Suprapubic skin (tissue), 4 donors: ENCODE measurements at regions not wholly inside any gene's neighbourhood (a gene's known extent, or its start where the extent isn't known, plus 50 kb on each side); places are given as distances from the start of the nearest gene placed in this dataset.

Experiments
- DNase-seq, 2 donors: peaks; one replicate each; pipeline ENCODE4 v3.0.0-alpha.2; 2019; ENCODE audit warnings: low spot score in 2 of 2
- H3K27ac ChIP-seq: fragments of 200-600 bp; sonication (generic); one replicate; pipeline ENCODE4 v1.5.1; 2019
- H3K27me3 ChIP-seq: fragments of 200-600 bp; sonication (generic); one replicate; pipeline ENCODE4 v1.5.1; 2019
- H3K36me3 ChIP-seq: fragments of 200-600 bp; sonication (generic); one replicate; pipeline ENCODE4 v1.5.1; 2019
- H3K4me1 ChIP-seq: fragments of 200-600 bp; sonication (generic); one replicate; pipeline ENCODE4 v1.5.1; 2019
- H3K4me3 ChIP-seq: fragments of 200-600 bp; sonication (generic); one replicate; pipeline ENCODE4 v1.5.1; 2019; ENCODE audit warnings: mild to moderate bottlenecking
- H3K9me3 ChIP-seq: fragments of 200-600 bp; sonication (generic); one replicate; pipeline ENCODE4 v1.5.1; 2019
- EP300 ChIP-seq: sonication (generic); formaldehyde crosslinking; IDR thresholded peaks from one replicate; pipeline ENCODE4 v1.6.1; 2017; ENCODE audit warnings: antibody characterized with exemption
- POLR2A ChIP-seq, 2 donors: fragments of 450-650 bp; IDR thresholded peaks; one replicate each; pipeline ENCODE4 v1.6.1; 2017; ENCODE audit warnings: antibody characterized with exemption in 2 of 2, mild to moderate bottlenecking in 2 of 2, moderate library complexity in 2 of 2
- POLR2AphosphoS5 ChIP-seq, 3 donors: sonication (generic); formaldehyde crosslinking; IDR thresholded peaks; one replicate each; pipeline ENCODE4 v1.6.1; 2017; ENCODE audit warnings: antibody characterized with exemption in 3 of 3
- WGBS: methylation state at CpG from one replicate; pipeline ENCODE4 v1.1.5; 2018; 5-methylcytosine and 5-hydroxymethylcytosine counted together
- TF ChIP-seq, protein P1 (sequence below), 2 donors: fragments of 200-600 bp in 1 of 2; fragments of 450-650 bp in 1 of 2; sonication (generic) in 1 of 2; IDR thresholded peaks; one replicate each; pipeline ENCODE4 v1.5.1; 2016 to 2019; ENCODE audit warnings: antibody characterized with exemption in 2 of 2, mild to moderate bottlenecking in 1 of 2, moderate library complexity in 1 of 2

GRCh38 chr18:52077251-52077983 lies 262.6 kb upstream of the DCC start:
- H3K36me3 ChIP-seq = no peaks in the 10 kb centered on the region
- WGBS = 68% methylated on average over 7 of the region's 7 CpGs
- TF ChIP-seq, protein P1, sequence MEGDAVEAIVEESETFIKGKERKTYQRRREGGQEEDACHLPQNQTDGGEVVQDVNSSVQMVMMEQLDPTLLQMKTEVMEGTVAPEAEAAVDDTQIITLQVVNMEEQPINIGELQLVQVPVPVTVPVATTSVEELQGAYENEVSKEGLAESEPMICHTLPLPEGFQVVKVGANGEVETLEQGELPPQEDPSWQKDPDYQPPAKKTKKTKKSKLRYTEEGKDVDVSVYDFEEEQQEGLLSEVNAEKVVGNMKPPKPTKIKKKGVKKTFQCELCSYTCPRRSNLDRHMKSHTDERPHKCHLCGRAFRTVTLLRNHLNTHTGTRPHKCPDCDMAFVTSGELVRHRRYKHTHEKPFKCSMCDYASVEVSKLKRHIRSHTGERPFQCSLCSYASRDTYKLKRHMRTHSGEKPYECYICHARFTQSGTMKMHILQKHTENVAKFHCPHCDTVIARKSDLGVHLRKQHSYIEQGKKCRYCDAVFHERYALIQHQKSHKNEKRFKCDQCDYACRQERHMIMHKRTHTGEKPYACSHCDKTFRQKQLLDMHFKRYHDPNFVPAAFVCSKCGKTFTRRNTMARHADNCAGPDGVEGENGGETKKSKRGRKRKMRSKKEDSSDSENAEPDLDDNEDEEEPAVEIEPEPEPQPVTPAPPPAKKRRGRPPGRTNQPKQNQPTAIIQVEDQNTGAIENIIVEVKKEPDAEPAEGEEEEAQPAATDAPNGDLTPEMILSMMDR (IDR thresholded peaks at IDR 0.05) = no peak
- TF ChIP-seq EP300 (no peak), POLR2A (IDR thresholded peaks at IDR 0.05) (no peak), POLR2AphosphoS5 (IDR thresholded peaks at IDR 0.05) (no peak)

DNA sequence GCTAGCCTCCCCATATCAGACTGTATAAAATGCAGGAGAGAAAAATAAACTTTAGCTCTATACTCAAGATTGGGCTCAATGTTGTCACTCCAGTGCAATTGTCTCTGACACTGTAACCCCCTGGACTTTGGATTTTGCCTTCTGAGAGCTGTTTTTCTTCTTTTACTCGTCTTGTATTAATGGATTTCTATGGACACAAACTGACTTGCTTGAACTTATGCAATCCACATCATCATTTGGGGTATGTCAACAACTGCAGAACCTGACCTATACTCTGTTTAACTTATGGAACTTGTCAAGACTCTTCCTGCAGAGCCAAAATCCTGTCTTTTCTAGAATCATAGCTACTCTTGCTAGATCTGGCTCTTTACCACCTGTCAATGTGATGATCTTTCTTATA lies 257.8 kb upstream of the DCC start:
- Histone ChIP-seq H3K4me1 (no peaks in the 10 kb centered on the region), H3K27me3 (no peaks in the 10 kb centered on the region), H3K4me3 (no peak overlapping the region), H3K9me3 (no peaks in the 10 kb centered on the region), H3K27ac (no peak overlapping the region), H3K36me3 (no peaks in the 10 kb centered on the region)
- no peak for DNase-seq
- TF ChIP-seq POLR2AphosphoS5 (IDR thresholded peaks at IDR 0.05) (no peak), EP300 (no peak), POLR2A (IDR thresholded peaks at IDR 0.05) (no peak)
- TF ChIP-seq, protein P1 (IDR thresholded peaks at IDR 0.05) = no peak
- WGBS = 57% methylated on average over 1 of the region's 1 CpG

More at GRCh38 chr18:52077251-52077983, 262.6 kb upstream of the DCC start:
- Histone ChIP-seq H3K27me3 (no peaks in the 10 kb centered on the region), H3K4me3 (no peak overlapping the region), H3K27ac (no peak overlapping the region), H3K9me3 (no peaks in the 10 kb centered on the region), H3K4me1 (no peaks in the 10 kb centered on the region)
- no peak for DNase-seq

DNA sequence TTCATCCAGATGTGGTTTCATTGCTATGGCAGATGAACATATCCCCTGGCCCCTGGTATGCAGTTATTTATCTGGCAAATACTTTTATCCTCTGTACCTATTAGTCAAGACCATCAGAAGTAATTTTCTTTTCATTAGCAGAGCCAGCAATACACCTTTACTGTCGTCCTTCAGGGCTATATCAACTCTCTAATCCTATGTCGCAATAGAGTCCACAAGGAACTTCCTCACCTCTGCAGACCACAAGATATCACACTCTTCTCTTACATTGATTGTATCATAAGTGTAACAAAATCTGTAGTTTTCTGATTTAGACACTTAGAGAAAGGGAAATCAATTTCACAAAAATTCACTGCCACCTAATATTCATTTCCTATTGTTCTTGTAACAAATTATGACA lies 252.9 kb upstream of the DCC start:
- H3K27me3 ChIP-seq = no peaks in the 10 kb centered on the region
- no peak for DNase-seq
- H3K4me1 ChIP-seq = no peaks in the 10 kb centered on the region
- no peak overlapping the region for H3K4me3 ChIP-seq
- no peaks in the 10 kb centered on the region for H3K9me3 ChIP-seq
- H3K36me3 ChIP-seq = no peaks in the 10 kb centered on the region
- WGBS = 77% methylated on average over 2 of the region's 2 CpGs
- no peak overlapping the region for H3K27ac ChIP-seq
- TF ChIP-seq POLR2A (IDR thresholded peaks at IDR 0.05) = no peak
- TF ChIP-seq, protein P1 (IDR thresholded peaks at IDR 0.05) = no peak
- TF ChIP-seq EP300 = no peak
- no peak for TF ChIP-seq POLR2AphosphoS5 (IDR thresholded peaks at IDR 0.05)

- no peaks in the 10 kb centered on the region for H3K4me1 ChIP-seq
- H3K27me3 ChIP-seq = no peaks in the 10 kb centered on the region
- DNase-seq = no peak
- TF ChIP-seq POLR2A (IDR thresholded peaks at IDR 0.05) = no peak
- TF ChIP-seq EP300 = no peak
- TF ChIP-seq, protein P1 (IDR thresholded peaks at IDR 0.05) = no peak
- no peak for TF ChIP-seq POLR2AphosphoS5 (IDR thresholded peaks at IDR 0.05)
- no peaks in the 10 kb centered on the region for H3K9me3 ChIP-seq
- no peaks in the 10 kb centered on the region for H3K36me3 ChIP-seq
- no peak overlapping the region for H3K27ac ChIP-seq
- H3K4me3 ChIP-seq = no peak overlapping the region
These were observed 250.0 kb upstream of the DCC start for GRCh38 chr18:52090005-52090404.

DNA sequence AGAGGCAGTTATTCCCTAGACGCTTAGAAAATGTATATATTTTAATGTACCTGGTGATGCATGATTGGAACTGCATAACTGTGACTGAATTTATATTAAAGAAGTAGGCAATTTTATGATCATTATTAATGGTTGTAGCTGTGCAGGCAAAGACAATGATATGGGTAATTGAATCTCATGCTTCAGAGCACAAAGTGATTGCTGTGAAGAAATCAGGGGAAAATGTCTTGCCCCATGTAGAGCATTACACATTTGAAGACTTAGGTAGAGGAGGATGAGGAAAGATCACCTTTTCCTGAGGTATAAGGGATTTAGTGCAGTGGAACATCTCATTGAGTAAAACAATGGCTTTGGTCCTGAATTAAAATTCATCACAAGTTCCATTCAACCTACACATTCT lies 246.8 kb upstream of the DCC start:
- no peak overlapping the region for H3K4me3 ChIP-seq
- DNase-seq = no peak
- no peaks in the 10 kb centered on the region for H3K27me3 ChIP-seq
- no peaks in the 10 kb centered on the region for H3K36me3 ChIP-seq
- H3K4me1 ChIP-seq = no peaks in the 10 kb centered on the region
- 91% methylated on average over 1 of the region's 1 CpG for WGBS
- no peak overlapping the region for H3K27ac ChIP-seq
- no peaks in the 10 kb centered on the region for H3K9me3 ChIP-seq
- TF ChIP-seq POLR2A (IDR thresholded peaks at IDR 0.05) (no peak), EP300 (no peak), POLR2AphosphoS5 (IDR thresholded peaks at IDR 0.05) (no peak)
- TF ChIP-seq, protein P1 (IDR thresholded peaks at IDR 0.05) = no peak
